Testis (tissue), 2 donors: ENCODE measurements at regions not wholly inside any gene's neighbourhood (a gene's known extent, or its start where the extent isn't known, plus 50 kb on each side); places are given as distances from the start of the nearest gene placed in this dataset.
"Not testable (repeated sequence)": the region's sequence is repeated elsewhere in the genome, so short reads cannot be mapped to it uniquely, and the experiment has no call there.

ENCODE experiments used
- POLR2A ChIP-seq: fragments of 450-650 bp; IDR thresholded peaks from one replicate; pipeline ENCODE4 v1.6.1; 2017; ENCODE audit warnings: antibody characterized with exemption, mild to moderate bottlenecking, moderate library complexity
- TF ChIP-seq, protein P1 (sequence below), 3 experiments: fragments of 450-650 bp in 2 of 3; fragments of 200-600 bp in 1 of 3; sonication (generic) in 1 of 3; IDR thresholded peaks; one replicate each; pipeline ENCODE4 v1.5.1; 2016 to 2019; ENCODE audit warnings: antibody characterized with exemption in 3 of 3, mild to moderate bottlenecking in 2 of 3, moderate library complexity in 1 of 3

DNA sequence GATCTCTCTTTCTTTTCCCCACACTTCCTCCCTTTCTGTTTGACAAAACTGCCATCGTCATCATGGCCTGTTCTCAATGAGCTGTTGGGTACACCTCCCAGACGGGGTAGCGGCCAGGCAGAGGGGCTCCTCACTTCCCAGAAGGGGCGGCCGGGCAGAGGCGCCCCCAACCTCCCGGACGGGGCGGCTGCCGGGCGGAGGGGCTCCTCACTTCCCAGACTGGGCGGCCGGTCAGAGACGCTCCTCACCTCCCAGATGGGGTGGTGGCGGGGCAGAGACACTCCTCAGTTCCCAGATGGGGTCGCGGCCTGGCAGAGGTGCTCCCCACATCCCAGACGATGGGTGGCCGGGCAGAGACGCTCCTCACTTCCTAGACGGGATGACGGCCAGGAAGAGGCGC is 184.3 kb upstream of the FRMD6 start:
- TF ChIP-seq, protein P1, sequence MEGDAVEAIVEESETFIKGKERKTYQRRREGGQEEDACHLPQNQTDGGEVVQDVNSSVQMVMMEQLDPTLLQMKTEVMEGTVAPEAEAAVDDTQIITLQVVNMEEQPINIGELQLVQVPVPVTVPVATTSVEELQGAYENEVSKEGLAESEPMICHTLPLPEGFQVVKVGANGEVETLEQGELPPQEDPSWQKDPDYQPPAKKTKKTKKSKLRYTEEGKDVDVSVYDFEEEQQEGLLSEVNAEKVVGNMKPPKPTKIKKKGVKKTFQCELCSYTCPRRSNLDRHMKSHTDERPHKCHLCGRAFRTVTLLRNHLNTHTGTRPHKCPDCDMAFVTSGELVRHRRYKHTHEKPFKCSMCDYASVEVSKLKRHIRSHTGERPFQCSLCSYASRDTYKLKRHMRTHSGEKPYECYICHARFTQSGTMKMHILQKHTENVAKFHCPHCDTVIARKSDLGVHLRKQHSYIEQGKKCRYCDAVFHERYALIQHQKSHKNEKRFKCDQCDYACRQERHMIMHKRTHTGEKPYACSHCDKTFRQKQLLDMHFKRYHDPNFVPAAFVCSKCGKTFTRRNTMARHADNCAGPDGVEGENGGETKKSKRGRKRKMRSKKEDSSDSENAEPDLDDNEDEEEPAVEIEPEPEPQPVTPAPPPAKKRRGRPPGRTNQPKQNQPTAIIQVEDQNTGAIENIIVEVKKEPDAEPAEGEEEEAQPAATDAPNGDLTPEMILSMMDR (IDR thresholded peaks at IDR 0.05), result not testable (repeated sequence)
- not testable (repeated sequence) for TF ChIP-seq POLR2A
